ENCODE measurements at regions not wholly inside any gene's neighbourhood (a gene's known extent, or its start where the extent isn't known, plus 50 kb on each side); places are given as distances from the start of the nearest gene placed in this dataset.
"Not testable (repeated sequence)": the region's sequence is repeated elsewhere in the genome, so short reads cannot be mapped to it uniquely, and the experiment has no call there.

GRCh38 chr4:3898098-3898497, 131.9 kb downstream of the ADRA2C start:
- no peak for TF ChIP-seq CTCF (IDR thresholded peaks at IDR 0.05; ENCODE audit: control extremely low read depth, extremely low read depth, low read depth, missing control alignments)
- ChIA-PET POLR2A (no interaction called here), CTCF (no interaction called here)
- no peak for DNase-seq (ENCODE audit: extremely low spot score)

- DNase-seq (ENCODE audit: extremely low spot score); POLR2A ChIA-PET; CTCF ChIA-PET: not testable (repeated sequence)
Measured at GRCh38 chr4:3898928-3899327, 132.7 kb downstream of the ADRA2C start.

GRCh38 chr4:3904264-3904955, 138.2 kb downstream of the ADRA2C start:
- POLR2A ChIA-PET; DNase-seq (ENCODE audit: extremely low spot score); CTCF ChIA-PET: not testable (repeated sequence)

GRCh38 chr4:3909616-3910015, 143.4 kb downstream of the ADRA2C start:
- CTCF ChIA-PET; DNase-seq (ENCODE audit: extremely low spot score); POLR2A ChIA-PET: not testable (repeated sequence)

GRCh38 chr4:3910161-3910950, 144.2 kb downstream of the ADRA2C start:
- DNase-seq (ENCODE audit: extremely low spot score); POLR2A ChIA-PET; CTCF ChIA-PET: not testable (repeated sequence)

- ChIA-PET POLR2A (no interaction called here), CTCF (no interaction called here)
- no peak for DNase-seq (ENCODE audit: extremely low spot score)
- TF ChIP-seq CTCF (IDR thresholded peaks at IDR 0.05; ENCODE audit: control extremely low read depth, extremely low read depth, low read depth, missing control alignments) = no peak
Measured at GRCh38 chr4:3911252-3911856, 145.2 kb downstream of the ADRA2C start.

- POLR2A ChIA-PET; DNase-seq (ENCODE audit: extremely low spot score); CTCF ChIA-PET: not testable (repeated sequence)
Measured at GRCh38 chr4:3914511-3914910, 148.3 kb downstream of the ADRA2C start.

GRCh38 chr4:3919509-3919908, 153.3 kb downstream of the ADRA2C start:
- DNase-seq (ENCODE audit: extremely low spot score); CTCF ChIA-PET; POLR2A ChIA-PET: not testable (repeated sequence)

- POLR2A ChIA-PET = not testable (repeated sequence)
Measured at GRCh38 chr4:3921902-3922301, 155.7 kb downstream of the ADRA2C start.

GRCh38 chr4:3925841-3926240, 159.7 kb downstream of the ADRA2C start:
- CTCF ChIA-PET; POLR2A ChIA-PET; DNase-seq (ENCODE audit: extremely low spot score): not testable (repeated sequence)

More at GRCh38 chr4:3921902-3922301, 155.7 kb downstream of the ADRA2C start:
- DNase-seq (ENCODE audit: extremely low spot score); CTCF ChIA-PET: not testable (repeated sequence)

GRCh38 chr4:3926271-3926670, 160.1 kb downstream of the ADRA2C start:
- POLR2A ChIA-PET; DNase-seq (ENCODE audit: extremely low spot score); CTCF ChIA-PET: not testable (repeated sequence)

- DNase-seq (ENCODE audit: extremely low spot score); POLR2A ChIA-PET; CTCF ChIA-PET: not testable (repeated sequence)
Measured at GRCh38 chr4:3926969-3927755, 161.0 kb downstream of the ADRA2C start.

- CTCF ChIA-PET; POLR2A ChIA-PET; DNase-seq (ENCODE audit: extremely low spot score): not testable (repeated sequence)
Measured at GRCh38 chr4:3929431-3929830, 163.2 kb downstream of the ADRA2C start.

- DNase-seq (ENCODE audit: extremely low spot score); POLR2A ChIA-PET; CTCF ChIA-PET: not testable (repeated sequence)
Measured at GRCh38 chr4:3932734-3933133, 166.5 kb downstream of the ADRA2C start.

GRCh38 chr4:3935406-3935805, 169.2 kb downstream of the ADRA2C start:
- DNase-seq (ENCODE audit: extremely low spot score); CTCF ChIA-PET; POLR2A ChIA-PET: not testable (repeated sequence)
